ENCODE measurements at regions not wholly inside any gene's neighbourhood (a gene's known extent, or its start where the extent isn't known, plus 50 kb on each side); places are given as distances from the start of the nearest gene placed in this dataset.

- DNase-seq, result no peak
These were observed 720.7 kb upstream of the CXADR start for GRCh38 chr21:16792101-16792500.

GRCh38 chr21:16794950-16795349, 717.9 kb upstream of the CXADR start:
- DNase-seq, result no peak

- no peak for DNase-seq
These were observed 716.1 kb upstream of the CXADR start for GRCh38 chr21:16796776-16797175.

GRCh38 chr21:16797540-16797939, 715.3 kb upstream of the CXADR start:
- DNase-seq, result no peak

- DNase-seq, result no peak
These were observed 714.9 kb upstream of the CXADR start for GRCh38 chr21:16797966-16798365.

- DNase-seq, result no peak
These were observed 712.1 kb upstream of the CXADR start for GRCh38 chr21:16800536-16801275.

DNA sequence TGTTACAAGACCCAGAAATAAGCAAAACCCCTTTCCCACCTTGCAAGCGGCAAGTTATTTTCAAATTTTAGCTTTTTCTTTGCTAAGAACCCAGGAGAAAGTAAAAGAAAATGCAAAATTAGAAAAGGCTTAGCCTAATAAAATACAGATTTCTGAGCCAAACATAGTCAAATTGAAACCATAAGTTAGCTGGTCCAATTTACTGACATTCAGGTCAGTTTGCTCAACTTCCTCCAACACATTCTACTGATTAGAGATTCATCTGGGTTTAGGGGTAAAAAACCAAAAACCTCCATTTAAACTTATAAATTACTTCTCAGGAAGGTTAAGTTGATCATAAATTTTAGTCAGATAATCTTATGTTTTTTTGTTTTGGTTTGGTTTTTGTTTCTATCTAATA, 701.8 kb upstream of the CXADR start:
- DNase-seq, result no peak

DNA sequence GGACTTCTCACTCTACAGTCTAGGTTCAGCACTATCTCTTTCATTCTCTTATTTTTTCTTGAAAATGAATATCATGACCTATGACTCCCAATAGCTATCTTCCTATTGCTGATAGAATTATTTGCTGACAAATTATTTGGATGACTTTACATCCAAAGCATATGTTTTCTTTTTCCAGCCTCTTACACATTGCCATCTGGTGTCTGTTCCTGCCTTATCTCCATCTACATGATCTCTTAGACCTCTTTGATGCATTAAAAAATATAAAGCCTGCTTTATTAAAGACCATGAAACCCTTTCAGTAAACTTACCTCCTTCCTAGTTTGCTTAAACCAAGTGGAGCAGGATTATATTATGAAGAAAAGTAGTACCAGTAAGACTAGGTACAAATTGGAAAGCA, 700.9 kb upstream of the CXADR start:
- no peak for DNase-seq

DNA sequence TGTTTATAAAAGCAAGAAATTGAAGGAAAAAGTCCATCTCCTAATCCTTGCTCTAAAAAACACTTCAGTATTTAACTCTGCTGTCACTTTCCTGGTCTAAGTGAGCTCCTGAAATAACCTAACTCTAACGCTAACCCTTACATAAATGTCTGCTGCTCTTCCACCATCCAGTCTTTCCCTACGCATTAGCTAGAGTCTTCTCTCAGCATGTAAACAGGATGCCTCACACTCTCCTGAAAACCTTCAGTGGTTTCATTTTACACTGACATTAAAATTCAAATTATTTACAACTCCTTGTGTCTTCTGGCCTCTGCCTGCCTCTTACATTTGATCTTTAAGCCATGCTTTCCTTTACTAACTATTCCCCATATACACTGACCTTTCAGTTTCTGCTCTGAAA, 697.6 kb upstream of the CXADR start:
- DNase-seq, result no peak

- no peak for DNase-seq
These were observed 691.3 kb upstream of the CXADR start for GRCh38 chr21:16821588-16821987.

DNA sequence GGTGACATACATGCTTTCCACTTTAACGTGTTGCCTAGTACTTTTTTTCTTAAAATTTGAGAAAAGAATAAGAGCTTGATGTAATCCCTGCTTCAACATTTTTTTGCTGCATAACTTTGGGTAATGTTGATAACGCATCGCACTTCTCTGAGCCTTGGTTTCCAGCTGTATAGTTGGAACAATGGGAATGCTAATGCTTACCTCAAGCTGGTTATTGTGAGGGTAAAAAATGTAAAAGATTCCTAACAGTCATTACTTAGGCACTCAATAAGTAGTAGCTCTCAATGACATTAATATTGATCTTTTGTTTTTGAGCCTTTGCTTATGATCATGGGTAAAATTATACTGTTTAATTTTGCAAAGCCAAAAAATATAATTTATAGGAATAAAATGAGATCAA, 683.3 kb upstream of the CXADR start:
- no peak for DNase-seq

DNA sequence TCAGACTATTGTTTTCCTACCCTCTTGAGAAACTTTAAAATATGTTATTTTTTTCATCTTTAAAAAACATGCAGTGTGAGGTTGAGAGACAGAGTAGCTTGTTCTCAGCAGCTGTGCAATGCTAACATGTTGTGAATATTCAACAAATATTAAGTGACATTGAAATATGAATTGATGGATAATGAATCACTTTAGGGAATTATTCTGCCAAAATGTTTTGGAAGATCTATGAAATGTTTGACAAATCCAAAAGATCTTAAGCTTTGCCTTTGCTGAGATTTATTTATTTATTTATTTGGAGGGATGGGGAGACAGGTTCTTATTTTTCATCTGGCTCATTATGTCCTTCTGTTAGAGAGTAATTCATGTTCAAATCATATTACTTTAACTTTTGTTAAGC, 680.1 kb upstream of the CXADR start:
- DNase-seq, result no peak

DNA sequence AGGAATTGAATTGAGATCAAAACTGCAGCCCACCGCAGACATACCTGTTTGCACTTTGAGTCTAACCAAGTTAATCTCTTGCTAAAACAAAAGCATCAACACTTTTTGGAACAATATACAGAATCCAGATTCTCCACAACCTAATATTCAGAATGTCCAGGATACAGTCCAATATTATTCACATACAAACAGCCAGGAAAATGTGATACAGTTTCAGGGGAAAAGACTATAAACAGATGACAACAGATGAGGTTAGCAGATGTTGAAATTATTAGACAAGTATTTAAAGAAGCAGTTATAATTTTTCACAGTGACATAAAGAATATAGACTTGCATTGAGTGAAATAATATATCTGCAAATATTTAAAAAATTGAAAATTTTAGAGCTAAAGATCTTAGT, 678.1 kb upstream of the CXADR start:
- DNase-seq, result no peak

DNA sequence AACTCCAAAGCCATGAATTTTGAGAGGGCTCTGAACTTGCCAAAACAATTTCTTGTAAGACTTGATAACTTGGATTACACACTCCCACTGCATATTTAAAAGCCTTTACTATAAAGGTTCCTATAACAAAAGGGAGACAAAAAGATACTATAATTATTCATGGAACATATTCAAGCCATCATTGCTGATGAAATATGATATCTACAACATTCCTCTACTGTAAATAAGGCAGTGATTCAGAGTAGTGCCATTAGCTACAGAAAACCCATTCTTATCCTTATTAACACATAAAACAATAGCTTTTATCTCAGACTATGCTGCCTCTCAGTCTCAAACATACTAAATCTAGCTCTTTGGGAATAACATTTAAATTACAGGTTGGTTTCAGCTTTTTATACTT, 675.5 kb upstream of the CXADR start:
- no peak for DNase-seq

DNA sequence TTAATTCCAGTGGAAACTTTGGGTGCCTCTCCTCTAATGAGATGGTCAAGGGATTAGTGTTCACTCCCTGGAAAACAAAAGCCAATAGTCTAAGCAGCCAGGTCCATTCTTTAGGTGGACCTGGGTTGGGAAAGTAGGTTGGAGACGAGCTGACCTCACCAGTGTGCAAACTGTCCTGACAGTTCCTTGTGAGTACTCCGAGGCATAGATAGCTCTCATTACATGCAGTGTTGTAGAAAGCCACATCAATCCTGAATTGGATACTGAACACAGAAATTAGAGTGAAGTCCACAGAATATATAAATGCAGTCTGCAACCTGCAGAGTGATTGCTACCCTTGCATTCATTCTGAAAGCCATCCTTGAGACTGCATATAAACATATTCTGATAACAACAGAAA, 675.1 kb upstream of the CXADR start:
- no peak for DNase-seq

DNA sequence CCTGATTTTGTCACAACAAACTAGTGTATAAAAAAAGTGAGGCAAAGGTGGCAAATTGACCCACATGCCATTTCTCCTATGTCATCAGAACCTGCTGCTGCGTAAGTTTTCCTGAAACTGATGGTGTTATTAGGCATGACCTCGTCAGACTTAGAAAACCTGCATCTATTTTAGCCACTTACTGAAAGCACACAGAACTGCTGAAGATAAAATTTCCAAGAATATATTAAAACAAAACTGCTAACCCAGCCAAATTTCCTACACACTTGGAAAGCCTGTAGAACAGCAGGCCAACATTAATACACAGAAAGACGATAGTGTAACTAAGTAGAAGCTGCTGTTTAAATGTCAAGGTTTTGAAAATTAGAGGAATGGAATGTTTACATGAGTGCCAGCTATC, 674.5 kb upstream of the CXADR start:
- no peak for DNase-seq

- DNase-seq, result no peak
These were observed 672.3 kb upstream of the CXADR start for GRCh38 chr21:16840538-16840937.

DNA sequence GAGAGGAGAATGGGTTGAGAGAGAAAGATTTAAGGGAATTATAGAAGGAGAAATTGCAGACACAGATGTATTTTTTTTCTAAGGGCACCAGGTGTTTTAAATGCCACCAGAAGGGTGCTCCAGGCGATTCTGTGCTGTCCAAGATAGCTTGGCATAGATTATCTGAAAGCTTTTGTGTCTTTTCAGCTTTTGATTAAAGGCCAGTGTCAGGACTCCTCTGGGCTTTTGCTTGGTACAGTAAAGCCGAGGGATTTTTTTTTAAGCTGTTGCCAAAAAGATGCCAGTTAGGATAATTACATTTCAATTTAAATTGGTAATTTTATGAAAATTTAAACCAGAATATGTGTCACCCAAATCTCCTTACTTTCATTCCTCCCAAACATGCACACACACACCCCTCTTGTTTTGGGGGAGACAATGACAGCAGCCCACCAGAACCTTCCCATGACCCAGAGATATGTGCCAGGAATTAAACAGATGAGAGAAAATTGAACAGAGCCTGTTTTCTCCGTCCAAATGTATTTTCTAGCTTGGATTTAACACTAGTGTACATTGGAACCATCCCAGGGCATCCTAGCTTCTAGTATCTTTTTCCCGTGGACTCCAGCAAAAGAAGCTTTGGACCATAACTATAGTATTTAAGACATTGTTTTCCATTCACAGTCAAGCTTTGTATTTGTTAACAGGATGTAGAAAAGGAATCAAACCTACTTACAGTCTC, 670.7 kb upstream of the CXADR start:
- DNase-seq, result no peak

GRCh38 chr21:16842696-16843035, 670.2 kb upstream of the CXADR start:
- no peak for DNase-seq

DNA sequence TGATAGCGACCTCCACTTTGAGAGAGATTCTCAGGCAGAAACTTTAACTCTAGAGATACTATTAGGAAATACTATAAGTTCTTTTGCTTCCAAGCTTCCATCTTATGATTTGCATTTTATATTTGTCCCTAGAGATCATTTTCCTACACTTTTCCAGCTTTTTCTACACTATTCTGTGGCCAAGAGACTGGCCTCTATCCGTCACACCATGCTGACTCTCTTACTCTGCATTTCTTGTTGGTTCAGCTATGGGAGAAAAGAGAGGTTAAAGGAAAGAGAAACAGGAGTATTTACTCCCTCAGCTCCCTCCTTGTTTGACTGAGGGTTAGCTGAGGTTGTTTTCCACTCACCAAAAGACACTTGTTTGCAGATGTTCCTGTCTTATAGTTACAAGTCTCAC, 665.6 kb upstream of the CXADR start:
- no peak for DNase-seq

DNA sequence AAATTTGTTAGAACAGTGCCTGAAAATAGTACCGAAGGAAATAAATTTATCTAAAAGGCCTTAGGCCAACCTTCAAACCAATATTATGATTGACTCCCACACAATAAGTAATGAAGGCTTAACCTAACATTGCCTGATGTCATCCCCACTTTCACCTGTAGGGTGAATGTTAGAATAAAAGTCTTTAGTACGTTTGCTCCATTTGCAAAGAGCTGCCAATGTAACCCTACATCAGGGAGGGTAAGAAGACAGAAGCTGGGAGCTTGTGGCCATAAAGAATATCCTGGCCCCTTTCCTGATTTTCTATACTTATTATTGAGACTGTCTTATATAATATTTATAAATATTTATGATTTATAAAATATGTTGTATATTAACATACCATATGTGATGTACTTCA, 661.8 kb upstream of the CXADR start:
- no peak for DNase-seq

DNA sequence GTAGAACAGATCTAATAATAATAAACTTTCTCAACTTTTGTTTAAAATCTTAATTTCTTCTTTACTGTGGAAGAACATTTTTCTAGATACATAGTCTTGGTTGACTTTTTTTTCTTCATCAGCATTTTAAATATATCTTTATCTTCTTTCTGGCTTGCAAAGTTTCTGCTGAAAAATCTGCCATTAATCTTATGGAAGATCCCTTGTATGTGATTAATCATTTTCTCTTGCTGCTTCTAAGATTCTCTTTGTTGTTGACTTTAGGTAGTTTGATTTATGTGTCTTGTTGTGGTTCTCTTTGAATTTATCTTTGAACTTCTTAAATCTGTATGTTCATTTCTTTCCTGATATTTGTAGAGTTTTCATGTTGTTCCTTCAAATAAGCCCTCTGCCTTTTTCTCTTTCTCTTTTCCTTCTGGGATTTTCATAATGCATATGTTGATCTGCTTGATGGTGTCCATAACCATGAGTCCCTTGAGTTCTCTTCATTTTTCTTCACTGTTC, 657.6 kb upstream of the CXADR start:
- DNase-seq, result no peak

GRCh38 chr21:16863362-16863905, 649.4 kb upstream of the CXADR start:
- DNase-seq, result no peak

DNA sequence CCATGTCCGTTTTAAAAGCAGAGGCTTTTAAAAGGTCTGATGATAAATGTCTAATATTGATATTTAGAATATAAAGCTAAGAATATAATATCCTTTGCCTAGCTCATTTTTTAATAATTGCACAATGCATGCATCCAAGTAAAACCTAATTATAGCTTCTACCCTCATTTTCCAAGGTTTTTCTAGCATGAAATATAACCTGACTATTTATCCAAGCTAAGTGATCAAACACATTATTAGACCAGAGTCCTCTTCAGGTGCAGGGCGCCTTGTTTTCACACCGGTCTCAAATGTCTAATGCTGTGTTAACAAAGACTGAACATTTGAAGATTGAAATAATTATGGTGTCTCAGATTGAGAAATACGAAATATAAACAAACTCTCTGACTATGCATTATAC, 648.9 kb upstream of the CXADR start:
- no peak for DNase-seq

- DNase-seq, result no peak
These were observed 647.2 kb upstream of the CXADR start for GRCh38 chr21:16865632-16866031.
